HEK293T (cell line): ENCODE measurements at regions not wholly inside any gene's neighbourhood (a gene's known extent, or its start where the extent isn't known, plus 50 kb on each side); places are given as distances from the start of the nearest gene placed in this dataset.

Source experiments
- CTCF ChIA-PET: fragments of 350-600 bp; formaldehyde crosslinking; extraction: SDS; loops from one replicate; lab custom pipeline; 2021; ENCODE audit warnings: antibody characterized with exemption, inconsistent platforms; lab: Yijun Ruan, JAX
- POLR2A ChIA-PET: fragments of 350-600 bp; formaldehyde crosslinking; extraction: SDS; loops from one replicate; lab custom pipeline; 2020; ENCODE audit warnings: antibody characterized with exemption, inconsistent platforms; lab: Yijun Ruan, JAX
- DNase-seq: peaks from one replicate; pipeline ENCODE4 v3.0.0; 2012; ENCODE audit warnings: mixed read lengths; ENCODE audit errors: extremely low spot score
- ARNT ChIP-seq: fragments of 450-650 bp; IDR thresholded peaks from 2 replicates; pipeline ENCODE4 v1.6.1; 2017; ENCODE audit warnings: mild to moderate bottlenecking
- BHLHE40 ChIP-seq: fragments of 450-650 bp; IDR thresholded peaks from 2 replicates; pipeline ENCODE4 v1.6.1; 2016; ENCODE audit warnings: mild to moderate bottlenecking, moderate library complexity, borderline replicate concordance
- CTBP1 ChIP-seq: fragments of 450-650 bp; IDR thresholded peaks from 2 replicates; pipeline ENCODE4 v1.6.1; 2016; ENCODE audit warnings: borderline replicate concordance
- ELF4 ChIP-seq: fragments of 450-650 bp; IDR thresholded peaks from 2 replicates; pipeline ENCODE4 v1.6.1; 2017; ENCODE audit warnings: antibody characterized with exemption
- FOXA1 ChIP-seq: fragments of 450-650 bp; IDR thresholded peaks from 2 replicates; pipeline ENCODE4 v1.6.1; 2016; ENCODE audit warnings: mild to moderate bottlenecking
- FOXK2 ChIP-seq: fragments of 450-650 bp; IDR thresholded peaks from 2 replicates; pipeline ENCODE4 v1.6.1; 2016; ENCODE audit warnings: mild to moderate bottlenecking
- FOXM1 ChIP-seq: fragments of 450-650 bp; IDR thresholded peaks from 2 replicates; pipeline ENCODE4 v1.6.1; 2017; ENCODE audit warnings: mild to moderate bottlenecking, borderline replicate concordance
- HDGF ChIP-seq: fragments of 450-650 bp; IDR thresholded peaks from 2 replicates; pipeline ENCODE4 v1.6.1; 2017; ENCODE audit warnings: antibody characterized with exemption, borderline replicate concordance
- L3MBTL2 ChIP-seq: fragments of 450-650 bp; conservative IDR thresholded peaks from 2 replicates; pipeline ENCODE4 v1.6.1; 2016; ENCODE audit warnings: mild to moderate bottlenecking
- LEF1 ChIP-seq: fragments of 450-650 bp; IDR thresholded peaks from 2 replicates; pipeline ENCODE4 v1.6.1; 2017; ENCODE audit warnings: mild to moderate bottlenecking, borderline replicate concordance
- NFRKB ChIP-seq: fragments of 450-650 bp; IDR thresholded peaks from 2 replicates; pipeline ENCODE4 v1.6.1; 2016; ENCODE audit warnings: mild to moderate bottlenecking, moderate library complexity
- SP1 ChIP-seq: fragments of 450-650 bp; IDR thresholded peaks from 2 replicates; pipeline ENCODE4 v1.6.1; 2017
- SUZ12 ChIP-seq: fragments of 450-650 bp; IDR thresholded peaks from 2 replicates; pipeline ENCODE4 v1.6.1; 2016; ENCODE audit warnings: mild to moderate bottlenecking
- TARDBP ChIP-seq: fragments of 450-650 bp; IDR thresholded peaks from 2 replicates; pipeline ENCODE4 v1.6.1; 2016
- ZNF384 ChIP-seq: fragments of 450-650 bp; IDR thresholded peaks from 2 replicates; pipeline ENCODE4 v1.6.1; 2016
- TF ChIP-seq, protein P1 (sequence below): fragments of 450-650 bp; IDR thresholded peaks from 2 replicates; pipeline ENCODE4 v1.6.1; 2016

DNA sequence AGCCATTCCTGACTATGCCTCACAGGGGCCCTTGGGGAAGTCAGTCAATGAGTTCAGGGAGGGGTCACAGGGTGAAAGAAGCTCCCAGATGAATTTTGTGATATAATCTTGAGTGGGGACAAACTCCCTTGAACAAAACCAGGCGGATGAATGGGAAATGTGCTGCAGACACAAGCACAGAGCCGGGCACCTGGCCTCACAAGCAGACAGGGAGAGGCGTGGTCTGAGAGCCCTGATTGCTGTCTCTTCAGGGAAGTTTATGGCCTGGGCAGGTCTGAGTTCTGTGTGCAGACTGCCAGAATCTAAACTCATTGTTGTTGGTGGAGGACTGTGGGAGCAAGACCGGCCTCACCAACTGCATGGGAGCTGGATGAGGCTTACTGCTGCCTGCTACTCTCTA lies 591.8 kb downstream of the EPHA3 start:
- CTCF ChIA-PET: interaction anchor here (0.6 kb wide), 1 partner anchor 139 kb away, joined by 3 read pairs; no protein-coding TSS in a partner anchor
- no peak for DNase-seq
- POLR2A ChIA-PET: no interaction called here
- no peak for TF ChIP-seq L3MBTL2

DNA sequence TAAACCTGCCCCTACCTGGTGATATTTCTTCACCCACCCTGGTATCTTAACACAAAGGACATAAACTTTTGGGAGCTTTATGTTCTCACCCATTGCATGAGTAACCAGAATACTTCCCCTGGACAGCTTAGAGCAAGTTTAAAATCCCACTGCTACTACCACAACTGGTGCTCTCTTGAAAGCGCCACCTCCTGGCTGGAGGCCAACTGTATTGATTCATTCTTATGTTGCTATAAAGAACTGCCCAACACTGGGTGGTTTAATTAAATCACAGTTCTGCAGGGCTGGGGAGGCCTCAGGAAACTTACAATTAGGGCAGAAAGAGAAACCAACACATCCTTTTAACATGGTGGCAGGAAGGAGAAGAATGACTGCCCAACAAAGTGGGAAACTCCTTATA lies 592.4 kb downstream of the EPHA3 start:
- no peak for DNase-seq
- ChIA-PET CTCF (interaction anchor here (0.6 kb wide), 1 partner anchor 139 kb away, joined by 3 read pairs; no protein-coding TSS in a partner anchor), POLR2A (no interaction called here)
- no peak for TF ChIP-seq SUZ12
- no peak for TF ChIP-seq CTBP1
- no peak for TF ChIP-seq FOXK2
- no peak for TF ChIP-seq ZNF384
- TF ChIP-seq FOXA1: no peak
- no peak for TF ChIP-seq L3MBTL2
- TF ChIP-seq TARDBP: no peak
- no peak for TF ChIP-seq HDGF
- no peak for TF ChIP-seq NFRKB
- no peak for TF ChIP-seq SP1
- TF ChIP-seq, protein P1, sequence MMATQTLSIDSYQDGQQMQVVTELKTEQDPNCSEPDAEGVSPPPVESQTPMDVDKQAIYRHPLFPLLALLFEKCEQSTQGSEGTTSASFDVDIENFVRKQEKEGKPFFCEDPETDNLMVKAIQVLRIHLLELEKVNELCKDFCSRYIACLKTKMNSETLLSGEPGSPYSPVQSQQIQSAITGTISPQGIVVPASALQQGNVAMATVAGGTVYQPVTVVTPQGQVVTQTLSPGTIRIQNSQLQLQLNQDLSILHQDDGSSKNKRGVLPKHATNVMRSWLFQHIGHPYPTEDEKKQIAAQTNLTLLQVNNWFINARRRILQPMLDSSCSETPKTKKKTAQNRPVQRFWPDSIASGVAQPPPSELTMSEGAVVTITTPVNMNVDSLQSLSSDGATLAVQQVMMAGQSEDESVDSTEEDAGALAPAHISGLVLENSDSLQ: no peak
- no peak for TF ChIP-seq LEF1
- no peak for TF ChIP-seq ELF4
- TF ChIP-seq BHLHE40: no peak
- TF ChIP-seq FOXM1: no peak
- TF ChIP-seq ARNT: no peak

DNA sequence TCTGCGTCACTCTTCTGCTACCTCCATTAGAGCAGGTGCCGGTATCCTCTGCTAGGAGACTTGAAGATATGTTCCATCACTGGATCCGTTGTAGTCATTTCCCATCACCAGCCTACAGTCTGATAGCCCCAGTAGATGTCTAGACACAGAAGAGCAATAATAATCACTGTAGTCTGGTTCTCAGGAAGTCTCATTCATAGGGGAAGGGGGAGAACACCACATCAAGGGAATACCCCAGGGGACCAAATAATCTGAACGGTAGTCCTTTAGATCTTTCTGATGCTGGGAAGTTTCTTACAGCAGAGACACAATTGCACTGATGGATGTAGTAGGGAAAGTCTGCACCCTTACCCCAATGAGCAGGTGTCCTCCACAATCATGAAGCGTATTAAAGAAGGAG lies 595.0 kb downstream of the EPHA3 start:
- ChIA-PET CTCF (no interaction called here), POLR2A (no interaction called here)
- TF ChIP-seq SUZ12: no peak
- TF ChIP-seq FOXM1: no peak
- TF ChIP-seq FOXA1: no peak
- TF ChIP-seq CTBP1: no peak
- TF ChIP-seq ARNT: no peak
- no peak for TF ChIP-seq SP1
- no peak for TF ChIP-seq BHLHE40
- TF ChIP-seq NFRKB: no peak
- TF ChIP-seq HDGF: no peak
- no peak for TF ChIP-seq FOXK2
- TF ChIP-seq L3MBTL2: no peak
- TF ChIP-seq, protein P1: no peak
- TF ChIP-seq LEF1: no peak
- no peak for DNase-seq

DNA sequence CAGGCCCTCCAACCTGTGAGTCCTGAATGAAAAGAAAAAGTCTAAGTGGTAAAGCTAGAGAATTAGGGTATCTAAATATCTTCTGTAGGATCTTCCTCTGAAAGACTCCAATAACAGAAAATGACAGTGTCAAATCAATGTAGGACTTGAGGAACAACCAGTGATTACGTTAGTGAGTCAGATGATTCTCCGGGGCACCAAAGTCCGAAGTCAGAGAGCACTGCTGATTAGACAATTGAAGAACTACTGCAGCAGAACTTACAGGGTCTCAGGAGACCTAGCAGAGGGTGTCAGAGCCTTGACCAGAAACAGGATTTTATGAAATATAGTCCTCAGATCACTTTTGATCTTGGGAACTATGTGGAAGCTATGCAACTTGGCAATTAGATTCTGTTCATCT lies 605.8 kb downstream of the EPHA3 start:
- TF ChIP-seq HDGF: no peak
- TF ChIP-seq, protein P1: no peak
- no peak for TF ChIP-seq FOXK2
- no peak for TF ChIP-seq BHLHE40
- TF ChIP-seq SP1: no peak
- no peak for TF ChIP-seq ELF4
- TF ChIP-seq SUZ12: no peak
- TF ChIP-seq FOXA1: no peak
- TF ChIP-seq FOXM1: no peak
- TF ChIP-seq ZNF384: no peak
- no peak for TF ChIP-seq ARNT
- no peak for TF ChIP-seq L3MBTL2
- no peak for DNase-seq
- ChIA-PET CTCF (no interaction called here), POLR2A (no interaction called here)

DNA sequence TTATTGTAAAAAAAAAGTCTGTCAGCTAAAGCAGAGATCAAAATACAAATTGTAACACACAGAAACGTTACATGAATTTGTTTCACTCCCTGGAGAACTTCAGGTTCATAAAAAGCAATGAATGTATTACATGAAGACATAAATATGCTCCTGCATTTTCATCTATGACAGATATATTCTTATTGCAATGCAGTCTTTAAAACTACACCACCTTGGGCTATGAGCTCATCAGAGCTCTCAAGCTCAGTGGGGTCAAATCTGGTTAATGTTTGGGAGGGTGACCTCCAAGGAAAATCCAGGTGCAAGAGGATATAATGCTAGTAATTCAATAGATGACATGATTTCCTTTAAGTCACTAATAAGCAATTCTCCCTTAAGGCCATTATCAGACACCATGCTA lies 606.8 kb downstream of the EPHA3 start:
- TF ChIP-seq FOXA1 (no peak), SUZ12 (no peak), FOXK2 (no peak), L3MBTL2 (no peak), SP1 (no peak), ZNF384 (no peak), LEF1 (no peak), CTBP1 (no peak), HDGF (no peak), ELF4 (no peak), FOXM1 (no peak), NFRKB (no peak), BHLHE40 (no peak), TARDBP (no peak)
- TF ChIP-seq, protein P1: no peak
- ChIA-PET POLR2A (no interaction called here), CTCF (no interaction called here)
- no peak for DNase-seq
